ENCODE measurements at regions not wholly inside any gene's neighbourhood (a gene's known extent, or its start where the extent isn't known, plus 50 kb on each side); places are given as distances from the start of the nearest gene placed in this dataset.

DNA sequence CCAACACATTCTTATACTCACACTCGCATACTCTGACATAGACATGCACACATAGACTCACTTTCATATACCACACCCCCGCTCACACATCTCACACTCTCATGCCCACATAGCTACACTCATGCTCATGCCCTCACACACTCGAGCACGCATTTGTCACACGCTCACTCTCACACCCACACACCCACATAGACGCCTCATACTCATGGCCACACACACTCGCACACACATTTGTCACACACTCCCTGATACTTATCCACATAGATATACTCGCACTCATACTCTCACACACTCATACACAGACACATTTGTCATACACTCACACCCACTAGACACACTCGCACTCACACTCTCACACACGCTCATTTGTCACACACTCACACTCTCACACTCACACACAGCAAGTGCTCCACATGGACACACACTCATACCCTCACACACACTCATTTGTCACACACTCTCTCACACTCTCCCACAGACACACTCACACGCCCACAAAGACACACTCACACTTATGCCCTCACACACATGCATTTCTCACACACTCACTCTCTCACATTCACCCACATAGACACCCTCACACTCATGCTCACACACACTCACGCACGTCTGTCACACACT lies 50.9 kb downstream of the TNP1 start:
- no peak for DNase-seq

DNA sequence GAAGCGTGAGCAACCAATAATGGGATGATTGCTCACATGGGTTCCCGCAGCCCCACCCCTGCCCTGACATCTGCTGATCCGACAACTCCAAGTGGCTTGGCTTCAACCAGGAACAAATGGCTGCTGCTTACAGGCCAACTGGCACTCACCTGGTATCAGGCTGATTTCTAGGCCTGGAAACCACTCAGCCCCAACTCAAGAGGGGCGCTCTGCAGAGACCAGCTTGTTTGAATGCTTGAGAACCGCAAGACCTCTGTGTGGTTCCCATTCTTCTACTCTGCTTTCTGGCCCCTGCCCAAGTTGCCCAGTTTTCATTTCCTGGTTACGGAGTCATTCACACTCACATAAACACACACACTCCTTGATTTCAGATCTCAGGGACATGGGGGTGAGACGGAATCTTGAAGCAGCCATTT lies 52.0 kb downstream of the TNP1 start:
- peak; percentile 88 for DNase-seq

GRCh38 chr2:216804357-216805350 lies 55.2 kb downstream of the TNP1 start:
- no peak for DNase-seq

GRCh38 chr2:216803791-216804190 lies 56.1 kb downstream of the TNP1 start:
- peak; percentile 69 for DNase-seq

DNA sequence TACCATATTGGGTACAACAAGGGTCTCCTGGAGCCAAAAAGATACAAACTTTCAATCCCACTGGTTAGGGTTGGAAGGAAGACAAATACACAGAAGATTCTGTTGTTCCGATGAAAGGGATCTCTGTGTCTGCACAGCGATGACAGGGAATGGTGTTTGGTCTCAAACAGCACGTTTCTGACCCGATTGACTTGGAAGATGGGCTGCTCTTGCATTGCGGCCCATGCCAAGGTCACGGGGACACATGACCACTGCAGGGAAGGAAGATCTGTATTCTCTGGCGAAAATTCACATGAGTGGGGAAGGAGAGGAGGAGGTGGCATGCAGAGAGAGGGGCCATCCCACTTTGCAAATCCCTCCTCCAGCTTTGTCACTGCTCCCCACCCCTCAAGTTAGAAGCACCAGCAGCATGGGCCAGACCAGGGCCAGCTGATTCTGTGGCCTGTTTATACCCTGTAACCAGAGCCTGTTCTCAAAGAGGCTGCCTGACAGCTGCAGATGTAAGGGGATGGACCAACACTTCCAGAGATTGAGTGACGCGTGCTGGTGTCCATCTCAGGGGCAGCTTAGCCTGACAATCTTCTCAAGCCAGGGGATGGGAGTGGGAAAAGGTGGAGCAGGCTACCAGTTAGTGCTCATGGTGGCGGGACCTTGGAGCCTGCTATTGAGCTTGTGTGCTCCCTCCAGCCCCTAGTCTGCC lies 57.2 kb downstream of the TNP1 start:
- DNase-seq, result no peak

DNA sequence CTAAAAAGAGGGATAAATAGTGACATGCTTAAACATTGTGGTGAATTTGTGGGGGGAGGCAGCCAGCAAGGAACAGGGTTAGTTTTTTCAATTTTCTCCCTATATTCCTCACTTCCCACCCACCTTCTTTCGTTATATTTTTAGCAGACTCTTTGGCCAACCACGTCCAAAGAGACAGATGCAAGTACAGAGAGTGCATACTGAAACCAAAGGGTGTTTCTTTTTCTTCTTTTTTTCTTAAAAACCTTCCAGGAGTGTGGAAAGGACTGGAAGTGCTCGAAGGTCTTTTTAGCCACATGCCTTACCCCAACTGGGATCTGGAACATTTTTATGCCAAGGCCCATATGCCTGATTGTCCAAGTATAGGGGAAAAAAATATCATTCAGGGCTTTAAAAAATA lies 59.0 kb downstream of the TNP1 start:
- no peak for DNase-seq

GRCh38 chr2:216799873-216800431 lies 59.9 kb downstream of the TNP1 start:
- no peak for DNase-seq

- DNase-seq, result no peak
Observed at GRCh38 chr2:216796115-216796840, 63.6 kb downstream of the TNP1 start.

GRCh38 chr2:216793386-216793785 lies 66.5 kb downstream of the TNP1 start:
- DNase-seq, result no peak

- no peak for DNase-seq
Observed at GRCh38 chr2:216792222-216793021, 67.4 kb downstream of the TNP1 start.

GRCh38 chr2:216791303-216791702 lies 68.6 kb downstream of the TNP1 start:
- DNase-seq, result no peak

GRCh38 chr2:216789081-216789480 lies 70.8 kb downstream of the TNP1 start:
- DNase-seq, result peak; percentile 96

DNA sequence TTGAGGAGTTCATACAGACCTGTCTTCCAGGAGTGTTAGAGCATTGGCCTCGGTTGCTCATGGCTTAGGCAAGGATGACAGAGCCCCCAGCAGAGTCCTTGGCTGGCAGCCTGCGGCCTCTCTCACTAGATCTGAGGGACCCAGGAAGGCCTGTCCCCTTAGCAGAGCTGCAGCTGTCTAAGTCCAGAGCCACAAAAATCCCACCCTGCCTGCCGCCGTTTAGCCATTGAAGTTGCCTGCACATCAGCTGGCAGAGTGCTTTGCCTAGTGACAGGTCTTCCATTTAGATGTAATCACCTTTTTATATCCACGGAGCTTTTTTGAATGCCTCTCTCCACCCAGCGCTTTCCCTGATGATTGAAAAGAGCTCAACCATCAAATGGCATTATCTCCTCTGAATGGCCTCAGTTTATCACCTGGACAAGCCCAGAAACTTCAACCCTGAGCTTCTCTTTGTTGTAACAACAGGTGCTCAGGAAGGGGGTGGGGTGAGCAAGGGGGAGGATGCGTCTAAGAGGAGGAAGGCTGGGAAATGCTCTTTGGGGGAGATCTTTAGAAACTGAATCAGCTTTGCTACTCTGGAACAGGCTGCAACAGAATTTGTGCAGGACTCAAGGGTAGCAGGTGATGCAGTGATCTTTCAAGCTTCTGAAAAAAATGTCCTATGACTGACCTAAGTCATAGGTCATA lies 71.9 kb downstream of the TNP1 start:
- no peak for DNase-seq

- DNase-seq, result no peak
Observed at GRCh38 chr2:216786676-216787075, 73.2 kb downstream of the TNP1 start.

- DNase-seq, result no peak
Observed at GRCh38 chr2:216784456-216784855, 75.4 kb downstream of the TNP1 start.

GRCh38 chr2:216781709-216782108 lies 78.2 kb downstream of the TNP1 start:
- DNase-seq, result no peak

- DNase-seq, result no peak
Observed at GRCh38 chr2:216780843-216781242, 79.0 kb downstream of the TNP1 start.

- DNase-seq, result peak; percentile 44
Observed at GRCh38 chr2:216777637-216778273, 82.1 kb downstream of the TNP1 start.

DNA sequence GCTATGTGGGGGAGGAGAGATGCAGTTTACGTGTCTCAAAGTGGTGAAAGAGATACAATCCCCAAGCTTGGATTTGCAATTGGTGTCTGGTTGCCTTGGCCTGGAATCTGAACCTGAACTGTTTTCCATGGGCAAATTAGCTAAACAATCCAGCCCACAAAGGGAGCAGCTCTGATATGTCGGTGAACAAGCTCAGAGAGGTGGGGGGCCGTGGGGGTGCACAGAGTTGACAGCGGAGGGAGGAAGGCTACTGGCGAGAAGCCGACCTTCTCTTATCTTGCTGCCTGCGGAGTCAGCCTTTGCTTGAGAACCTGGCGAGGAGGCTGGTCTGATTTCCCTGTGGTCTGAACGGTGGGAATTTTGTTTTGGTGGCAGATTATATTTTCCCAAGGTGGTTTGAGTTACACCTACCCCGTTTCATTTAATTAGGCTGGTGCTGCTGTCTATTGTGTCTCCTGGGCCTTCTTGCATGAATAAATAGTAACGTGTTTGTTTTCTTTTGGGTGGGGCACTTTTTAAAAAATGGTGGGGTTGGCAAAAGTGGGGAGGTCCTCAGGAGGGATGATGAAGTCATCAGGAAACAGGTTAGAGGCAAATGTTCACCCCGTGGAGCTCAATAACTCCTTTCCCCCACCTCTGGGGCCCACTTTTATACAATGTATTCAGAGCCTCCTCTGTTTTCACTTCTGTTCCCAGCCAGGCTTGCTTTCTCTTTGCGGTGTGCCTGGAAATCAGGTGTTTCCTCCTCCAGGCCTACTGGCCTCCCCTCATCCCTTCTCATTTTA lies 80.9 kb upstream of the IGFBP5 start:
- DNase-seq, result no peak

- DNase-seq, result peak; percentile 65
Observed at GRCh38 chr2:216775043-216775453, 79.7 kb upstream of the IGFBP5 start.

Measured in NCI-H446 treated with DMSO at 0.1 percent for 48 hours (cell line).